Right lobe of liver (tissue), 4 donors: ENCODE measurements at regions not wholly inside any gene's neighbourhood (a gene's known extent, or its start where the extent isn't known, plus 50 kb on each side); places are given as distances from the start of the nearest gene placed in this dataset.

Experiments
- POLR2A ChIP-seq: fragments of 450-650 bp; IDR thresholded peaks from one replicate; pipeline ENCODE4 v1.6.1; 2017; ENCODE audit warnings: antibody characterized with exemption, mild to moderate bottlenecking
- TF ChIP-seq, protein P1 (sequence below), 4 donors: fragments of 200-600 bp in 3 of 4; fragments of 450-650 bp in 1 of 4; IDR thresholded peaks; one replicate each; pipeline versions ENCODE4 v1.5.1 to v1.8.0; 2016 to 2022; ENCODE audit warnings: antibody characterized with exemption in 4 of 4, mild to moderate bottlenecking in 2 of 4
- donor health status: DM: no; HTN: no; CAD: no.
- donor health status: DM: no; HTN: no; CAD: no.
- donor health status: DM: no; HTN: yes; CAD: no.

DNA sequence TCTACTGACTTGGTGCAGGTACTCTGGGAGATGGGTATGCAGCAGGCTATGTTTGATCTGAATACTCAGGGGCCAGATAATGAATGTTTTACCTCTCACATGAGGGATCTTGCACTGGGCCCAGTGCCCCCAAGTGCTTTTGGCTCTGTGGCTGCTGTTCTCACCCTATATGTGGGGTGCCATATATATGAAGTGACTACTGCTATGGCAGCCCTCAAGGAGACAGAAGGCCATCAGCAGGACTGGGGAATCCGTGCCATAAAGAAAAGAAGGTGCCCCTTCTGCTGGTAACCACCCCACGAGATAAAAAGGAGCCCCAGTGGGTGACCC is 302.1 kb downstream of the ZPLD1 start:
- TF ChIP-seq, protein P1, sequence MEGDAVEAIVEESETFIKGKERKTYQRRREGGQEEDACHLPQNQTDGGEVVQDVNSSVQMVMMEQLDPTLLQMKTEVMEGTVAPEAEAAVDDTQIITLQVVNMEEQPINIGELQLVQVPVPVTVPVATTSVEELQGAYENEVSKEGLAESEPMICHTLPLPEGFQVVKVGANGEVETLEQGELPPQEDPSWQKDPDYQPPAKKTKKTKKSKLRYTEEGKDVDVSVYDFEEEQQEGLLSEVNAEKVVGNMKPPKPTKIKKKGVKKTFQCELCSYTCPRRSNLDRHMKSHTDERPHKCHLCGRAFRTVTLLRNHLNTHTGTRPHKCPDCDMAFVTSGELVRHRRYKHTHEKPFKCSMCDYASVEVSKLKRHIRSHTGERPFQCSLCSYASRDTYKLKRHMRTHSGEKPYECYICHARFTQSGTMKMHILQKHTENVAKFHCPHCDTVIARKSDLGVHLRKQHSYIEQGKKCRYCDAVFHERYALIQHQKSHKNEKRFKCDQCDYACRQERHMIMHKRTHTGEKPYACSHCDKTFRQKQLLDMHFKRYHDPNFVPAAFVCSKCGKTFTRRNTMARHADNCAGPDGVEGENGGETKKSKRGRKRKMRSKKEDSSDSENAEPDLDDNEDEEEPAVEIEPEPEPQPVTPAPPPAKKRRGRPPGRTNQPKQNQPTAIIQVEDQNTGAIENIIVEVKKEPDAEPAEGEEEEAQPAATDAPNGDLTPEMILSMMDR (IDR thresholded peaks at IDR 0.05), result no peak
- no peak for TF ChIP-seq POLR2A
